Endodermal cell (in vitro differentiated cells): ENCODE measurements at regions not wholly inside any gene's neighbourhood (a gene's known extent, or its start where the extent isn't known, plus 50 kb on each side); places are given as distances from the start of the nearest gene placed in this dataset.

Source experiments
- DNase-seq: peaks from one replicate; pipeline ENCODE4 v3.0.0-alpha.2; 2017
- H3K27ac ChIP-seq: 2 replicates; pipeline ENCODE4 v1.5.1; 2013; ENCODE audit warnings: mild to moderate bottlenecking, low read depth, low read length, moderate library complexity
- H3K27me3 ChIP-seq: 2 replicates; pipeline ENCODE4 v1.6.1; 2013; ENCODE audit warnings: mild to moderate bottlenecking, low read length, moderate library complexity; ENCODE audit not compliant: insufficient read depth, control insufficient read depth, poor library complexity, severe bottlenecking
- H3K36me3 ChIP-seq: 2 replicates; pipeline ENCODE4 v1.7.0; 2013; ENCODE audit warnings: mild to moderate bottlenecking, low read length, moderate library complexity; ENCODE audit not compliant: control insufficient read depth, insufficient read depth
- H3K4me1 ChIP-seq: one replicate; pipeline ENCODE4 v1.7.0; 2013; ENCODE audit warnings: low read length; ENCODE audit not compliant: control insufficient read depth, insufficient read depth
- H3K4me3 ChIP-seq: 2 replicates; pipeline ENCODE4 v1.5.1; 2013; ENCODE audit warnings: mild to moderate bottlenecking, low read length, moderate library complexity
- H3K9ac ChIP-seq: 2 replicates; pipeline ENCODE4 v1.6.1; 2013; ENCODE audit warnings: mild to moderate bottlenecking, low read length, moderate library complexity; ENCODE audit not compliant: poor library complexity, severe bottlenecking; ENCODE audit errors: extremely low read depth
- H3K9me3 ChIP-seq: 2 replicates; pipeline ENCODE4 v1.6.1; 2013; ENCODE audit warnings: mild to moderate bottlenecking, low read length, moderate library complexity; ENCODE audit not compliant: control insufficient read depth
- H3K27ac Mint-ChIP-seq: 2 replicates; pipeline ENCODE4 v1.8.0; 2020; ENCODE audit warnings: mixed read lengths
- H3K27me3 Mint-ChIP-seq: 2 replicates; pipeline ENCODE4 v1.8.0; 2021; ENCODE audit warnings: mild to moderate bottlenecking, mixed read lengths; ENCODE audit not compliant: insufficient read depth
- H3K36me3 Mint-ChIP-seq: 2 replicates; pipeline ENCODE4 v1.8.0; 2020; ENCODE audit warnings: low read depth, mixed read lengths
- H3K4me1 Mint-ChIP-seq: 2 replicates; pipeline ENCODE4 v1.8.0; 2020; ENCODE audit warnings: mixed read lengths
- H3K4me3 Mint-ChIP-seq: 2 replicates; pipeline ENCODE4 v1.8.0; 2020; ENCODE audit warnings: mild to moderate bottlenecking, moderate library complexity, mixed read lengths
- H3K9me3 Mint-ChIP-seq: 2 replicates; pipeline ENCODE4 v1.8.0; 2020; ENCODE audit warnings: mild to moderate bottlenecking, mixed read lengths
- WGBS, 2 experiments: methylation state at CpG; one replicate each; pipeline versions ENCODE4 v1.1.5 to v1.1.7; 2013; ENCODE audit warnings: missing lambda C conversion rate in 2 of 2, mixed read lengths in 1 of 2; ENCODE audit not compliant: insufficient coverage in 1 of 2, insufficient read length in 1 of 2; 5-methylcytosine and 5-hydroxymethylcytosine counted together
- TF ChIP-seq, protein P1 (sequence below): fragments of 200-600 bp; sonication (generic); conservative IDR thresholded peaks from 2 replicates; pipeline ENCODE4 v1.5.0; 2021; ENCODE audit warnings: antibody characterized with exemption, mild to moderate bottlenecking

DNA sequence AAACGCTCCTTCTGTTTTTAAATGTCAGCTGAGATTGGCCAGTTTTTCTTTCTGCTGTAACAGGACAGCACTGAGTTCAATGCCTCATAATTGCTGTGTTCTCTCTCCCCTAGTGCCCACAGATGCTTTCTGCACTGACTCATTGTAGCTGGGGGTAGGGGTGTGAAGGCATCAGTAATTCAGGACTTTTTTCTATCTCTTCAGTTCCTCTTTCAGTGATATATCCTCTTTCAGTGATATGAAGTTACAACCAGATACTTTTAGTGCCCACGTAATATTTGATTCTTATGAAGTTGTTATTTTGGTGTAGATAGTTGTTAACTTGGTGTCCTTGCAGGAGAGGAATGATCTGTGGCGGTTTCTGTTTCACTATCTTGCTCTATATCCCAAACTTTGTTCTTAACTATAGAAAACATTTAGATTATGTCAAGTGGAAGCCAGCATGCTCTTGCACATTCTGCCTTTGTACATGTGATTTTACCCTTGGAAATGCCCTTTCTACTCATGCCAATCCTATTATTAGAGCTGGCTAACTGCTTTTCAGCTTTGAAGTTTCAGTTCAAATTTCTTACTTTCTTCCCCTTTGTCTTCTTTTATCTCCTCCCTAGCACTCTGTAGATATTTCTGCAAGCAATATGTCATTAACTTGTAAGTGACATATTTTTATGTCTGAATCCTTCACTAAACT is 1258.4 kb downstream of the FAM133A start:
- Mint-ChIP-seq H3K27ac (no peak overlapping the region), H3K4me1 (peaks cover 3% of the 10 kb centered on the region), H3K9me3 (peaks cover 27% of the 10 kb centered on the region), H3K36me3 (peaks cover 17% of the 10 kb centered on the region), H3K4me3 (no peak overlapping the region), H3K27me3 (no peaks in the 10 kb centered on the region)
- H3K9ac ChIP-seq, result no peak overlapping the region
- H3K36me3 ChIP-seq, result no peaks in the 10 kb centered on the region
- TF ChIP-seq, protein P1, sequence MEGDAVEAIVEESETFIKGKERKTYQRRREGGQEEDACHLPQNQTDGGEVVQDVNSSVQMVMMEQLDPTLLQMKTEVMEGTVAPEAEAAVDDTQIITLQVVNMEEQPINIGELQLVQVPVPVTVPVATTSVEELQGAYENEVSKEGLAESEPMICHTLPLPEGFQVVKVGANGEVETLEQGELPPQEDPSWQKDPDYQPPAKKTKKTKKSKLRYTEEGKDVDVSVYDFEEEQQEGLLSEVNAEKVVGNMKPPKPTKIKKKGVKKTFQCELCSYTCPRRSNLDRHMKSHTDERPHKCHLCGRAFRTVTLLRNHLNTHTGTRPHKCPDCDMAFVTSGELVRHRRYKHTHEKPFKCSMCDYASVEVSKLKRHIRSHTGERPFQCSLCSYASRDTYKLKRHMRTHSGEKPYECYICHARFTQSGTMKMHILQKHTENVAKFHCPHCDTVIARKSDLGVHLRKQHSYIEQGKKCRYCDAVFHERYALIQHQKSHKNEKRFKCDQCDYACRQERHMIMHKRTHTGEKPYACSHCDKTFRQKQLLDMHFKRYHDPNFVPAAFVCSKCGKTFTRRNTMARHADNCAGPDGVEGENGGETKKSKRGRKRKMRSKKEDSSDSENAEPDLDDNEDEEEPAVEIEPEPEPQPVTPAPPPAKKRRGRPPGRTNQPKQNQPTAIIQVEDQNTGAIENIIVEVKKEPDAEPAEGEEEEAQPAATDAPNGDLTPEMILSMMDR, result no peak
- H3K9me3 ChIP-seq, result no peaks in the 10 kb centered on the region
- no peak overlapping the region for H3K4me3 ChIP-seq
- 57% methylated on average over 1 of the region's 3 CpGs; no CpG with 5 or more reads in 1 of the 2 experiments for WGBS, 2 experiments
- no peak for DNase-seq
- H3K4me1 ChIP-seq, result no peaks in the 10 kb centered on the region
- H3K27ac ChIP-seq, result no peak overlapping the region
- H3K27me3 ChIP-seq, result no peaks in the 10 kb centered on the region

DNA sequence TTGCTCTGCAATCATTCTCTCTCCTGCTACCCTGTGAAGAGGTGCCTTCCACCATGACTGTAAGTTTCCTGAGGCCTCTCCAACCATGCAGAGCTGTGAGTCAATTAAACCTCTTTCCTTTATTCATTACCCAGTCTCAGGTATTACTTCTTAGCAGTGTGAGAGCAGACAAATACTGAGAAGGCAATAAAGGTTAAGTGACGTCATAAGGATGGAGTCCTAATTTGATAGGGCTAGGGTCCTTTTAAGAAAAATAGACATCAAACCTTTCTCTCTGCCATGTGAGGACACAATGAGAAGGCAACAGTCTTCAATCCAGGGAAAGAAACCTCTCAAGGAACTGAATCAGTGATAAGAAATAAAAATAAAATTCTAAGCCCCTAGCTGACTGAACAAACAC is 1262.7 kb downstream of the FAM133A start:
- Histone ChIP-seq H3K4me1 (no peaks in the 10 kb centered on the region), H3K9ac (no peak overlapping the region), H3K27ac (no peak overlapping the region), H3K9me3 (peaks cover 4% of the 10 kb centered on the region), H3K27me3 (no peaks in the 10 kb centered on the region), H3K4me3 (no peak overlapping the region), H3K36me3 (no peaks in the 10 kb centered on the region)
- no peak overlapping the region for H3K27ac Mint-ChIP-seq
- no CpG with 5 or more reads among the region's 1 CpG for WGBS, 2 experiments
- H3K36me3 Mint-ChIP-seq, result peaks cover 27% of the 10 kb centered on the region
- TF ChIP-seq, protein P1, result no peak
- H3K27me3 Mint-ChIP-seq, result no peaks in the 10 kb centered on the region
- peaks cover 39% of the 10 kb centered on the region for H3K9me3 Mint-ChIP-seq
- DNase-seq, result no peak
- H3K4me1 Mint-ChIP-seq, result peaks cover 3% of the 10 kb centered on the region
- no peak overlapping the region for H3K4me3 Mint-ChIP-seq

GRCh38 chrX:94937491-94937890 is 1263.5 kb downstream of the FAM133A start:
- TF ChIP-seq, protein P1, result no peak
- Mint-ChIP-seq H3K27ac (no peak overlapping the region), H3K4me3 (no peak overlapping the region), H3K36me3 (peaks cover 30% of the 10 kb centered on the region), H3K4me1 (peaks cover under 1% of the 10 kb centered on the region), H3K27me3 (no peaks in the 10 kb centered on the region), H3K9me3 (peaks cover 43% of the 10 kb centered on the region)
- H3K27ac ChIP-seq, result no peak overlapping the region
- no peaks in the 10 kb centered on the region for H3K27me3 ChIP-seq
- no peaks in the 10 kb centered on the region for H3K36me3 ChIP-seq
- no peak overlapping the region for H3K4me3 ChIP-seq
- peaks cover 4% of the 10 kb centered on the region for H3K9me3 ChIP-seq
- peaks cover 6% of the 10 kb centered on the region for H3K4me1 ChIP-seq
- no peak for DNase-seq
- 95 to 100% methylated on average over 1 to 2 of the region's 2 CpGs for WGBS, 2 experiments
- H3K9ac ChIP-seq, result no peak overlapping the region
